ENCODE measurements at regions not wholly inside any gene's neighbourhood (a gene's known extent, or its start where the extent isn't known, plus 50 kb on each side); places are given as distances from the start of the nearest gene placed in this dataset.
"Not testable (repeated sequence)": the region's sequence is repeated elsewhere in the genome, so short reads cannot be mapped to it uniquely, and the experiment has no call there.

DNA sequence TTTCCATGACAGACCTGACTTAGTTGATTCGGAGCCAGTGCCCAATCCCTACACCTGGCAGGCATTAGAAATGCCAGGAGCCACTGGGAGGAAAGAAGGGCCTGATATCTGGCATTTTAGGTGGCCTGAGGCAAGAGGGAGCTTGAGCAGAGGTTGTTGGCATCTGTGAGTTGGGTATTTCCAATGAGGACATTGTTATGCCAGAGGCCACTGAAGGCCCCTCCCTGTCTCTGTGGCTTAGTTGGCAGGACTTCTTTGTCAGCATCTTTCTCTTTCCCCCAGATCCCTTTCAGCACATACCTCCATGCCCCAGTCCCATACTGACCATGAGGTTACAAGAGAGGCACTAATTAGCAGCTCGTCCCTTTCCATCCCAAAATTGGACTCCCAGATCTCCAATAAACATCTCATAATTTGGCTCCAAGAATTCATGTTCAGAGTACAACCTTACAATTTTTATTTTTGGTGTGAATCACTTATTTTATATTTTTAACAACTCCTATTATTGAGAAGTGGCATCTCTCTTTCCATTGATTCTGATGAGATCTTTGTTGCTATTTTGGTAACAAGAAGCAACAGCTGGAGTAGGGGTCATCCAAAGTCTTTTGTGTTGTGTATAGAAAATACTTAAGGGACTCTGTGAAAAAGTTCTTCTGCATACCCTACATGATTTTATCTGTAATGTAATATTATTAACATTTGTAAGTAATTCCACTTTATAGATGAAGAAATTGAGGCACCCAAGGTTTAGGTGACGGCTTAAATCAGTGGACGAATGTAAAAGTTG is 68.6 kb upstream of the MAP3K1 start:
- no peak for FAIRE-seq
- no peak for DNase-seq (ENCODE audit: insufficient read length)
- no peak for TF ChIP-seq TAF1 (IDR thresholded peaks at IDR 0.05; ENCODE audit: borderline replicate concordance, low read depth, low read length)
- no peak for TF ChIP-seq POLR2AphosphoS5 (IDR thresholded peaks at IDR 0.05; ENCODE audit: low read depth, low read length)

DNA sequence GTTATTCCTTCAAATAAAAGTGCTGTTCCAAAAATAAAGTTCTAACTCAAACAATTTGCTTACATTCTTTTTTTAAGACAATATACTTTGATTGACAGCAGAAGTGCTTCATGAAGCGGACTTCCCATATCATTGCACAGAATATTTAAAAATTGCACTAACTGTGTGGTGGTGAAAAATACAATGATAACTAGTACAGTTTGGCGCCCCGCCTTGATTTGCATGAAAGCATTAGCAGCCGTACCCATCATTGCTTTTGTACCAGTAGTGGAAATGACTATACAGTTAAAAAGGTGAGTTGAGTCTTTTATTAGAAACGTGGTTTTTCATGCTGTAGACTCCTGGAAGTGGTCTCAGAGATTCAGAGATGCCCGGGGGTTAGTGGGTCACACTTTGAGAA is 69.5 kb upstream of the MAP3K1 start:
- FAIRE-seq (no peak), DNase-seq (ENCODE audit: insufficient read length) (no peak)
- TF ChIP-seq POLR2A (IDR thresholded peaks at IDR 0.05; ENCODE audit: low read depth, low read length) (no peak), TAF1 (IDR thresholded peaks at IDR 0.05; ENCODE audit: borderline replicate concordance, low read depth, low read length) (no peak)

DNA sequence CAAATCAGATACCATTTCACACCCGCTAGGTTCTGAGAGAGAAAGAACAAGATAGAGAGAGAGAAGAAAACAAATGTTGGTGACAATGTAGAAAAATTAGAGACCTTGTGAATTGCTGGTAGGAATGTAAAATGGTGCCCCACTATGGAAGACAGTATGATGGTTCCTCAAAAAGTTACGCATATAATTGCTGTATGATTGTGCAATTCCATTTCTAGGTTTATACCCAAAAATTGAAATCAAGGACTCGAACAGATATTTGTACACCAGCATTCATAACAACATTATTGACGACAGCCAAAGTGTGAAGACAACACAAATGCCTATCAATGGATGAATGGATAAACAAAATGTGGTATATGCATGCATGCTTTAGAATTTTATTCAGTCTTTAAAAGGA is 74.5 kb upstream of the MAP3K1 start:
- DNase-seq (ENCODE audit: insufficient read length), result no peak
- TF ChIP-seq POLR2A (IDR thresholded peaks at IDR 0.05; ENCODE audit: low read depth, low read length) (no peak), POLR2AphosphoS5 (IDR thresholded peaks at IDR 0.05; ENCODE audit: low read depth, low read length) (no peak), TAF1 (IDR thresholded peaks at IDR 0.05; ENCODE audit: borderline replicate concordance, low read depth, low read length) (no peak)
- FAIRE-seq, result no peak

DNA sequence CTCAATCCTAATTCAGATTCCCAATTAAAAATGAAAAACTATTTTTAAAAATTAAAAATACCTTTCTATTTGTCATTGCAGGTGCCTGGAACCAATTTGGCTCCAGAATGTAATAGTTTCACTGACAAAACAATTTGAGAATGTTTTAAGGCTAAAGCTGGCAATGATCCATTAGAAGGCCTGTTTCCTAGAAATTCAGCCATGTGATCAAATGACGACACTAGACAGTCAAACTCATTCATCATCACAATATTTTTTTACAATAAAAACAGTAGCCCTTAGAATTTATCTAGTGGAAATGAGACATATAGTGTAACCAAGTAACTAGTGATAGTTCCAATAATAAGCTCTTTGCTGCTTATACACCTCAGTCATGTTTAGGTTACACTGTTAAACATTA is 75.4 kb upstream of the MAP3K1 start:
- TF ChIP-seq POLR2AphosphoS5 (IDR thresholded peaks at IDR 0.05; ENCODE audit: low read depth, low read length), result no peak
- no peak for TF ChIP-seq POLR2A (IDR thresholded peaks at IDR 0.05; ENCODE audit: low read depth, low read length)
- no peak for TF ChIP-seq TAF1 (IDR thresholded peaks at IDR 0.05; ENCODE audit: borderline replicate concordance, low read depth, low read length)
- DNase-seq (ENCODE audit: insufficient read length) (no peak), FAIRE-seq (no peak)

DNA sequence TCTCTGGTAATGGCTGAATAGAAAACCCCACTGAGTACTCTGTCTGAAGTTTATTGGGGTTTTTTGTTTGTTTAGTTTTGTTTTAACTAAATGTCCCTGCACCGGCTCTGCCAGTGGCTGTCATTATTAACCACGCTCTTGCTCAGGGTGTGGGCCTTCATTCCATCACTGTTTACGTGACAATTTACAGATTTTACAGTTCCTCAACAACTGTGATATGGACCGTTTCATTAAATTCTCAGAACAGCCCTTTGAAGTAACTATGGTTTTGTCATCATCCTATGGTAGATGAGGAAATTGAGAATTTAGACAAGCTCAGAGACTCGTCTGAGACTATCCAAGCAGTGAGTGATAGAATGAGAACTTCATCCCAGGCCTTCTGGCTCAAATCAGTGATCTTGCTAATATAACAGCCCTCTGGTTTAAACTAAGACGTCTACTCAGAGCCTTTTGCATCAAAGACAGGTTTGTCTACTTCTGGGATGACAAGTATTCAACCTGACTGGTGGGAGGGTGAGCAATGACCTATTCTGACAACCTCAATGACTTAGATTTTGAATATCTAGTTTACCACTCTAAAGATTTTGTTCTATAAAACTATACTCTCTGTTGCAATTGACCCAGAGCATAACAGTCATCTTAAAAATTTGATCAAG is 77.3 kb upstream of the MAP3K1 start:
- FAIRE-seq (no peak), DNase-seq (ENCODE audit: insufficient read length) (no peak)
- TF ChIP-seq POLR2AphosphoS5 (IDR thresholded peaks at IDR 0.05; ENCODE audit: low read depth, low read length), result no peak
- TF ChIP-seq TAF1 (IDR thresholded peaks at IDR 0.05; ENCODE audit: borderline replicate concordance, low read depth, low read length), result no peak
- no peak for TF ChIP-seq POLR2A (IDR thresholded peaks at IDR 0.05; ENCODE audit: low read depth, low read length)

DNA sequence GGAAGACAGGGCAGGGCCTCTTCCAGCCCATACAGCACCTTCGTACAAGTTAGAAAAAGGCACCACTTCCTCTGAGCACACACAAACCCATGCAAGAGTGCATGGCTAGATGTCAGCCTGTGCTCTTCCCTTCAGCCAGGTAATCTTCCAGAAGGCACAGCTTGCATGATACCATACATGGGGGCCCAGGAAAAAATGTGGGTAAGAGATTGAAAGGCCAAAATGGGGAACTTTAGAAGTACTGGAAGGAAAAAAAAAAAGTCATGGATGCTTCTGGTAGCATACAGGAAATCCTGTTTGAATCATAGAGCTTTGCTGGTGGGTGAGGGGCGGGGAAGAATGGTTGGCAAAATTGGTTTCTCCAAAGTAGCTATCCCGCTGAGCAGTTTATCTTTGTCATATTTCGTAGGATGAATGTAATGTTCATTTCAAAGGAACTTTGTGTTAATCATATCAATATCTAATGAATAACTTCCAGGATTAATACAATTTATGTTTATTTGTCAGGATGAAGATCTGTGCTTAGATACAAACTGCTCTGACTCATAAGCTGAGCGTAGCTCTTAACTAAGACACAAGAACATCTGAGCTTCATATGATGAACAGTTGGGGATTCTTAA is 78.2 kb upstream of the MAP3K1 start:
- DNase-seq (ENCODE audit: insufficient read length) (no peak), FAIRE-seq (no peak)
- no peak for TF ChIP-seq POLR2AphosphoS5 (IDR thresholded peaks at IDR 0.05; ENCODE audit: low read depth, low read length)
- no peak for TF ChIP-seq TAF1 (IDR thresholded peaks at IDR 0.05; ENCODE audit: borderline replicate concordance, low read depth, low read length)
- no peak for TF ChIP-seq POLR2A (IDR thresholded peaks at IDR 0.05; ENCODE audit: low read depth, low read length)

DNA sequence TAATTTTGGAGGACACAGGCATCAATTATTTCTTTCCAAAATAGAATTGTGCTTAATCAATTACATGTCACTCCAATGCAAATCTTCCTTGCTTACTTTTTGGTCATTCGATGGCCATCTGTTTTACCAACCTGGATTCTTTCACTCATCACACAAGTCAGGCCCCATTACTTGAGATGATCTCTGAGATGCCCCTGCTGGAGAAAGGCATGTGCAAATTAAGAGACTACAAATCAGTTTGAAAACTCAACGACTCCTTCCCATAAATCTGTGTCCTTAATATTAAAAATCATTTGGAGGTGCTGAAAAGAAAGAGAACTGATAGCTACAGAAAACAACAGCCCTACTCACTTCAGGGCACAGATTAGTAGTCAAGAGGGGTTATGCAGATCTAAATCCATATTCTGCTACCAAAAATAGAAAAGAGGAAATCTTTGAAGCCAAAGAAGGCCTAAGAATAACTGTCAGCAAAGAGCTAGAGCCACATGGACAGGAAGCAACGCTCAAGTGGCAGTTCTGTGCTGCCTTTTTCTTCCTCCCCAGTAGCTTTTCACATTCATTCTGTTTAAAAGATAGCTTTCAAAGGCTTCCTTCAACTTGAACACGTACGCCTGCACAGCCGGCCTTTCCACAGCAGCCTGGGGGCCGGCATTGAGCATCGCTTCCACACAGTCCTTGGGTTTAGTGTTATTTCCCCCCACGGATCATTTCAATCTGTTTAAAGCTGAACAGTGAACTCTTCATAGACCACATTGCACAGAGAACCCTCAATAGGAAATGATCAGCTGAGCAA is 79.3 kb upstream of the MAP3K1 start:
- FAIRE-seq (no peak), DNase-seq (ENCODE audit: insufficient read length) (no peak)
- TF ChIP-seq POLR2A (IDR thresholded peaks at IDR 0.05; ENCODE audit: low read depth, low read length) (no peak), TAF1 (IDR thresholded peaks at IDR 0.05; ENCODE audit: borderline replicate concordance, low read depth, low read length) (no peak), POLR2AphosphoS5 (IDR thresholded peaks at IDR 0.05; ENCODE audit: low read depth, low read length) (no peak)

DNA sequence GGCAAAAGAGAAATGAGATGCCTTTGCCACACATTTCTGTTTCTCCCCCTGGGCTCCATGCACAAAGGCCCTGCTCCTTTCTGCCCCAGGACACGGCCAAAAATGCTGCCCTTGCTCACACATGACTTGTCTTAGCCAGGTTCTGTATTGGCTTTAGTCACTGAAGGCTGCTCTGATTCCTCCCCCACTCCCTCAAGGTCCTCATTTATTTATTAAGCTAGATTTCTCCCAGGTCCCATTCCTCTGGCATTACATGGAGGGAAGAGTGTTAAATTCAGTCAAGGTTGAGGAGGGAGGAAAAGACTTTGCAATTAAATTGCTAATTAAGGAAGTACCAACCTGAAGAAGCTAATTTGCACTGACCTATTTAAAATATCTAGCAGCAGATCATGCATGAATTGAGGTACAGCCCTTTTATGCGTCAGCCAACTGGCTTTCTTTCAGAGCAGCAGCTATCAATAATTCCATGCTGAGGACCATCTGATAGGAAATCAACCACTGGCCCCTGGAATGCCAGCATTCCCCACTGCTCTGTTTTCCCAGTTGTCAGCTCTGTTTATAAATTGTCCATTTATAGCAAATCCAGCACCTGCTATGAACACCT is 81.2 kb upstream of the MAP3K1 start:
- FAIRE-seq (no peak), DNase-seq (ENCODE audit: insufficient read length) (no peak)

DNA sequence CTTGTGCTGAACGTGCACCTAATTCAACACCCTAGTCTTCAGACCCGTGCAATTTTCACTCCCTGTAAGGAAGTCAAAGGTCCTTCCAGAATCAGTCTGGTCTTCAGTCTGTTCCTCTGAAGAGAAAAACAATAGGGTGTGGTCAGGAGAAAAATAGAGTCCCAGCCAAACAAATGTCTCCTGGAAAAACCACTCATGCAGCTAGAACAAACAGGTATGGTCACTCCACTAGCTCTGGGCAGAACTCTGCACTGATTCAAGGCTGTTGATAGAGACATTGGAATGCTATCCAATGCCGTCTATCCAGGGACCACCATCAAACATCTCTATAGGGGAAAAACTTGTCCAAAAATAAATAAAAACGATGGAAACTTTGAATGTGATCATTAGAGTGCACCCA is 81.8 kb upstream of the MAP3K1 start:
- no peak for TF ChIP-seq POLR2A (IDR thresholded peaks at IDR 0.05; ENCODE audit: low read depth, low read length)
- TF ChIP-seq POLR2AphosphoS5 (IDR thresholded peaks at IDR 0.05; ENCODE audit: low read depth, low read length), result no peak
- no peak for TF ChIP-seq TAF1 (IDR thresholded peaks at IDR 0.05; ENCODE audit: borderline replicate concordance, low read depth, low read length)

More for the DNA sequence above, 81.2 kb upstream of the MAP3K1 start:
- TF ChIP-seq POLR2AphosphoS5 (IDR thresholded peaks at IDR 0.05; ENCODE audit: low read depth, low read length) (no peak), POLR2A (IDR thresholded peaks at IDR 0.05; ENCODE audit: low read depth, low read length) (no peak), TAF1 (IDR thresholded peaks at IDR 0.05; ENCODE audit: borderline replicate concordance, low read depth, low read length) (no peak)

DNA sequence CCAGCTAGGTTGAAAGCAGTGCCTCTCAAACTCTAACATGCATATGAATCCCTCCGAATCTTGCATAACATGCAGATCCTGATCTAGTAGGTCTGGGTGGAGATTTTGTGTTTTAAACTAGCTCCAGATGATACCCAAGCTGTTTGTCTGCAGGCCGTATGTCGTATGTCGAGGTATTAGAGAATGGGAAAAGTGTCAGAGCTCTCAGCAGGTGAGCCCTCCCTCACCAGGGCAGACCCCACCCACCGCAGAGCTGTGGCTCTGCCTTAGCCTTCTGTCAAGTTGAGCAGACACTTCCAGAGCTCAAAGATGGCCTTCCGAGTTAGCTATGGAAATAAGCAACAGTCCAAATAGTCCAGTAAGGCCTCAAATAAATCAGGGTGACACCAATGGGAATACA is 83.2 kb upstream of the MAP3K1 start:
- TF ChIP-seq POLR2AphosphoS5 (IDR thresholded peaks at IDR 0.05; ENCODE audit: low read depth, low read length), result no peak
- no peak for TF ChIP-seq POLR2A (IDR thresholded peaks at IDR 0.05; ENCODE audit: low read depth, low read length)
- TF ChIP-seq TAF1 (IDR thresholded peaks at IDR 0.05; ENCODE audit: borderline replicate concordance, low read depth, low read length), result no peak
- no peak for FAIRE-seq

More for the DNA sequence above, 81.8 kb upstream of the MAP3K1 start:
- FAIRE-seq (no peak), DNase-seq (ENCODE audit: insufficient read length) (no peak)

DNA sequence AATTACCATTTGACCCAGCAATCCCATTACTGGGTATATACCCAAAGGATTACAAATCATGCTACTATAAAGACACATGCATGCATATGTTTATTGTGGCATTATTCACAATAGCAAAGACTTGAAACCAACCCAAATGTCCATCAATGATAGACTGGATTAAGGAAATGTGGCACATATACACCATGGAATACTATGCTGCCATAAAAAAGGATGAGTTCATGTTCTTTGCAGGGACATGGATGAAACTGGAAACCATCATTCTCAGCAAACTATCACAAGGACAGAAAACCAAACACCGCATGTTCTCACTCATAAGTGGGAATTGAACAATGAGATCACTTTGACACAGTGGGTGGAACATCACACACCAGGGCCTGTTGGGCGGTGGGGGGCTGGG is 83.9 kb upstream of the MAP3K1 start:
- FAIRE-seq; DNase-seq (ENCODE audit: insufficient read length): not testable (repeated sequence)

More for the DNA sequence above, 83.2 kb upstream of the MAP3K1 start:
- DNase-seq (ENCODE audit: insufficient read length), result no peak
